ENCODE measurements at regions not wholly inside any gene's neighbourhood (a gene's known extent, or its start where the extent isn't known, plus 50 kb on each side); places are given as distances from the start of the nearest gene placed in this dataset.

GRCh38 chr15:95422255-95422654, 908.2 kb upstream of the NR2F2 start:
- H3K23me2 ChIP-seq (ENCODE audit: low read depth, low read length): no peaks in the 10 kb centered on the region
- no peak overlapping the region for H2BK12ac ChIP-seq (ENCODE audit: low read depth, low read length)
- DNase-seq (ENCODE audit: low read depth in 1 of 2, low spot score in 2 of 2): no peak
- H2BK20ac ChIP-seq (ENCODE audit: low read length): no peak overlapping the region
- no peaks in the 10 kb centered on the region for H3K27me3 ChIP-seq (replicated peaks in 1 of 4; ENCODE audit: control insufficient read depth in 3 of 4, extremely low read depth in 1 of 4, insufficient read depth in 3 of 4, low read length in 3 of 4)
- H2AFZ ChIP-seq (ENCODE audit: low read length): no peak overlapping the region
- no peak overlapping the region for H3K4me3 ChIP-seq (ENCODE audit: extremely low read depth in 1 of 4, insufficient read depth in 2 of 4, low read depth in 3 of 4, low read length in 4 of 4)
- no peak for FAIRE-seq
- H3K27ac ChIP-seq (ENCODE audit: low read depth, low read length): no peak overlapping the region
- H2BK5ac ChIP-seq (ENCODE audit: low read depth, low read length): no peak overlapping the region
- no peak overlapping the region for H3K9ac ChIP-seq (replicated peaks in 1 of 4; ENCODE audit: extremely low read depth in 1 of 4, low read depth in 3 of 4, low read length in 3 of 4)
- H3K79me2 ChIP-seq (ENCODE audit: control insufficient read depth in 1 of 2, insufficient read depth in 2 of 2, low read length in 2 of 2): no peaks in the 10 kb centered on the region
- H3K4ac ChIP-seq (replicated peaks; ENCODE audit: insufficient read length, low read depth, low read length): no peak overlapping the region
- no peak overlapping the region for H3K23ac ChIP-seq (ENCODE audit: insufficient read length)
- no peak overlapping the region for H3K56ac ChIP-seq (replicated peaks; ENCODE audit: insufficient read length, low read depth, low read length)
- H2BK15ac ChIP-seq (ENCODE audit: low read length): no peak overlapping the region
- peaks cover 3 to 8% of the 10 kb centered on the region in 2 experiments; a peak in 1 of 4 replicates for H3K9me3 ChIP-seq (ENCODE audit: insufficient read depth in 2 of 2, low read depth in 1 of 2, low read length in 1 of 2)
- H3K14ac ChIP-seq (ENCODE audit: insufficient read length): no peak overlapping the region
- ChIA-PET CTCF (ENCODE audit: partially characterized antibody) (no interaction called here), POLR2A (ENCODE audit: partially characterized antibody) (no interaction called here)
- no peaks in the 10 kb centered on the region for H3K36me3 ChIP-seq (ENCODE audit: control insufficient read depth in 2 of 4, insufficient read depth in 4 of 4, low read length in 3 of 4)
- H4K91ac ChIP-seq (replicated peaks; ENCODE audit: insufficient read length, low read length): no peak overlapping the region
- H2BK120ac ChIP-seq (replicated peaks; ENCODE audit: low read depth, low read length): no peak overlapping the region
- H4K5ac ChIP-seq (ENCODE audit: insufficient read length, low read depth, low read length): no peak overlapping the region
- no peak overlapping the region for H3K4me2 ChIP-seq (ENCODE audit: insufficient read depth in 1 of 2, low read depth in 2 of 2, low read length in 2 of 2)
- no peak overlapping the region for H2AK5ac ChIP-seq (ENCODE audit: low read depth, low read length)
- no peaks in the 10 kb centered on the region for H4K20me1 ChIP-seq (replicated peaks in 1 of 2; ENCODE audit: control insufficient read depth in 1 of 2, insufficient read depth in 2 of 2, low read length in 2 of 2)
- H4K8ac ChIP-seq (ENCODE audit: extremely low read depth, insufficient read depth, low read length): no peak overlapping the region
- WGBS, 2 experiments (ENCODE audit: extremely low coverage in 1 of 2, insufficient coverage in 1 of 2, insufficient read length in 1 of 2, insufficient replicate concordance in 2 of 2, low coverage in 1 of 2, low lambda C conversion rate in 2 of 2, missing lambda C conversion rate in 1 of 2): 62% methylated on average over 3 of the region's 3 CpGs; no CpG with 5 or more reads in 1 of the 2 experiments
- no peaks in the 10 kb centered on the region for H3K79me1 ChIP-seq (ENCODE audit: low read depth, low read length)
- no peak overlapping the region for H3K18ac ChIP-seq (ENCODE audit: extremely low read depth, low read length)
- H3K4me1 ChIP-seq (replicated peaks in 1 of 4; ENCODE audit: control insufficient read depth in 3 of 4, insufficient read depth in 4 of 4, low read length in 3 of 4): no peaks in the 10 kb centered on the region
- TF ChIP-seq GTF2F1 (IDR thresholded peaks at IDR 0.05; ENCODE audit: borderline replicate concordance, low read depth, low read length) (no peak), SAP30 (IDR thresholded peaks at IDR 0.05; ENCODE audit: insufficient read depth, insufficient replicate concordance, low read length) (no peak), SP4 (IDR thresholded peaks at IDR 0.05; ENCODE audit: low read length) (no peak), SIRT6 (IDR thresholded peaks at IDR 0.05; ENCODE audit: low read length) (no peak), TEAD4 (IDR thresholded peaks at IDR 0.05; ENCODE audit: low read depth, low read length) (no peak), POU5F1 (IDR thresholded peaks at IDR 0.05; ENCODE audit: low read depth, low read length) (no peak), CBX5 (IDR thresholded peaks at IDR 0.05; ENCODE audit: low read depth, low read length) (no peak), JUN (IDR thresholded peaks at IDR 0.05; ENCODE audit: low read depth, low read length) (no peak), EP300 (IDR thresholded peaks at IDR 0.05; ENCODE audit: borderline replicate concordance in 1 of 2, low read depth in 2 of 2, low read length in 2 of 2) (no peak), MAX (IDR thresholded peaks at IDR 0.05) (no peak), ZNF274 (IDR thresholded peaks at IDR 0.05; ENCODE audit: borderline replicate concordance, extremely low read depth, low read length) (no peak), TCF12 (IDR thresholded peaks at IDR 0.05; ENCODE audit: low read depth, low read length) (no peak), KDM4A (IDR thresholded peaks at IDR 0.05; ENCODE audit: low read depth, low read length, severe bottlenecking) (no peak), USF2 (IDR thresholded peaks at IDR 0.05; ENCODE audit: low read length) (no peak)

Measured in H1 (cell line).